Osteocyte (in vitro differentiated cells): ENCODE measurements at regions not wholly inside any gene's neighbourhood (a gene's known extent, or its start where the extent isn't known, plus 50 kb on each side); places are given as distances from the start of the nearest gene placed in this dataset.

Experiments used
- DNase-seq: peaks from one replicate; pipeline ENCODE4 v3.0.0; 2021; ENCODE audit warnings: mixed read lengths; ENCODE audit not compliant: unreplicated experiment; ENCODE audit errors: extremely low spot score
- H3K27ac Mint-ChIP-seq: one replicate; pipeline ENCODE4 v1.8.0; 2021; ENCODE audit warnings: mild to moderate bottlenecking, mixed read lengths; ENCODE audit not compliant: unreplicated experiment
- H3K27me3 Mint-ChIP-seq: one replicate; pipeline ENCODE4 v1.8.0; 2021; ENCODE audit warnings: mixed read lengths; ENCODE audit not compliant: unreplicated experiment
- H3K36me3 Mint-ChIP-seq: one replicate; pipeline ENCODE4 v1.8.0; 2021; ENCODE audit warnings: mixed read lengths; ENCODE audit not compliant: unreplicated experiment
- H3K4me1 Mint-ChIP-seq: one replicate; pipeline ENCODE4 v1.8.0; 2021; ENCODE audit warnings: mixed read lengths; ENCODE audit not compliant: unreplicated experiment
- H3K4me3 Mint-ChIP-seq: one replicate; pipeline ENCODE4 v1.8.0; 2021; ENCODE audit warnings: mild to moderate bottlenecking, moderate library complexity, mixed read lengths; ENCODE audit not compliant: unreplicated experiment
- H3K9me3 Mint-ChIP-seq: one replicate; pipeline ENCODE4 v1.8.0; 2021; ENCODE audit warnings: mixed read lengths; ENCODE audit not compliant: unreplicated experiment
- CTCF ChIP-seq: fragments of 200-600 bp; sonication (generic); IDR thresholded peaks from 2 replicates; pipeline ENCODE4 v1.5.0; 2021; ENCODE audit warnings: antibody characterized with exemption, mild to moderate bottlenecking, moderate library complexity

GRCh38 chr3:18841422-18842343, 306.6 kb upstream of the KCNH8 start:
- DNase-seq: no peak
- no peak overlapping the region for H3K4me3 Mint-ChIP-seq
- no peaks in the 10 kb centered on the region for H3K9me3 Mint-ChIP-seq

GRCh38 chr3:18840535-18841137, 307.7 kb upstream of the KCNH8 start:
- Mint-ChIP-seq H3K27ac (no peak overlapping the region), H3K4me3 (no peak overlapping the region), H3K27me3 (peaks cover 2% of the 10 kb centered on the region), H3K9me3 (no peaks in the 10 kb centered on the region), H3K4me1 (no peaks in the 10 kb centered on the region), H3K36me3 (no peaks in the 10 kb centered on the region)
- no peak for DNase-seq
- TF ChIP-seq CTCF: no peak

More at GRCh38 chr3:18841422-18842343, 306.6 kb upstream of the KCNH8 start:
- Mint-ChIP-seq H3K27ac (no peak overlapping the region), H3K27me3 (peaks cover 2% of the 10 kb centered on the region), H3K4me1 (no peaks in the 10 kb centered on the region), H3K36me3 (no peaks in the 10 kb centered on the region)
- no peak for TF ChIP-seq CTCF

GRCh38 chr3:18838758-18839157, 309.6 kb upstream of the KCNH8 start:
- DNase-seq: no peak
- H3K27ac Mint-ChIP-seq: no peak overlapping the region
- no peaks in the 10 kb centered on the region for H3K9me3 Mint-ChIP-seq
- no peak overlapping the region for H3K4me3 Mint-ChIP-seq
- TF ChIP-seq CTCF: no peak
- H3K27me3 Mint-ChIP-seq: no peaks in the 10 kb centered on the region
- H3K4me1 Mint-ChIP-seq: no peaks in the 10 kb centered on the region
- H3K36me3 Mint-ChIP-seq: no peaks in the 10 kb centered on the region

GRCh38 chr3:18837137-18837755, 311.1 kb upstream of the KCNH8 start:
- H3K4me3 Mint-ChIP-seq: no peak overlapping the region
- H3K36me3 Mint-ChIP-seq: no peaks in the 10 kb centered on the region
- H3K4me1 Mint-ChIP-seq: no peaks in the 10 kb centered on the region
- no peaks in the 10 kb centered on the region for H3K9me3 Mint-ChIP-seq
- no peak overlapping the region for H3K27ac Mint-ChIP-seq
- no peak for DNase-seq
- no peaks in the 10 kb centered on the region for H3K27me3 Mint-ChIP-seq
- no peak for TF ChIP-seq CTCF

GRCh38 chr3:18835021-18835420, 313.3 kb upstream of the KCNH8 start:
- Mint-ChIP-seq H3K27me3 (no peaks in the 10 kb centered on the region), H3K4me1 (no peaks in the 10 kb centered on the region), H3K4me3 (no peak overlapping the region), H3K9me3 (no peaks in the 10 kb centered on the region), H3K27ac (no peak overlapping the region), H3K36me3 (no peaks in the 10 kb centered on the region)
- TF ChIP-seq CTCF: no peak
- no peak for DNase-seq
